ENCODE measurements at regions not wholly inside any gene's neighbourhood (a gene's known extent, or its start where the extent isn't known, plus 50 kb on each side); places are given as distances from the start of the nearest gene placed in this dataset.
"Not testable (repeated sequence)": the region's sequence is repeated elsewhere in the genome, so short reads cannot be mapped to it uniquely, and the experiment has no call there.

- no peak overlapping the region for H3K4me3 ChIP-seq (ENCODE audit: low read depth, low read length)
- in situ Hi-C loops (cut with HindIII; ENCODE audit: low sequenced_read_pairs) = no loop called here
- TF ChIP-seq CTCF (IDR thresholded peaks at IDR 0.05; ENCODE audit: low read depth, low read length) = no peak
- no peak for DNase-seq (ENCODE audit: low read depth, low spot score)
These were observed 256.1 kb upstream of the NCAM1 start for GRCh38 chr11:112705148-112705547.

- in situ Hi-C loops (cut with HindIII; ENCODE audit: low sequenced_read_pairs) = no loop called here
- no peak for DNase-seq (ENCODE audit: low read depth, low spot score)
- no peak overlapping the region for H3K4me3 ChIP-seq (ENCODE audit: low read depth, low read length)
- TF ChIP-seq CTCF (IDR thresholded peaks at IDR 0.05; ENCODE audit: low read depth, low read length) = no peak
These were observed 254.4 kb upstream of the NCAM1 start for GRCh38 chr11:112706863-112707262.

- in situ Hi-C loops (cut with HindIII; ENCODE audit: low sequenced_read_pairs); H3K4me3 ChIP-seq (ENCODE audit: low read depth, low read length); DNase-seq (ENCODE audit: low read depth, low spot score): not testable (repeated sequence)
These were observed 246.9 kb upstream of the NCAM1 start for GRCh38 chr11:112714340-112714739.

GRCh38 chr11:112715056-112715455, 246.2 kb upstream of the NCAM1 start:
- DNase-seq (ENCODE audit: low read depth, low spot score) = no peak
- no peak for TF ChIP-seq CTCF (IDR thresholded peaks at IDR 0.05; ENCODE audit: low read depth, low read length)
- H3K4me3 ChIP-seq (ENCODE audit: low read depth, low read length) = no peak overlapping the region
- in situ Hi-C loops (cut with HindIII; ENCODE audit: low sequenced_read_pairs) = no loop called here

GRCh38 chr11:112718483-112718882, 242.7 kb upstream of the NCAM1 start:
- in situ Hi-C loops (cut with HindIII; ENCODE audit: low sequenced_read_pairs) = no loop called here
- DNase-seq (ENCODE audit: low read depth, low spot score) = no peak
- no peak for TF ChIP-seq CTCF (IDR thresholded peaks at IDR 0.05; ENCODE audit: low read depth, low read length)
- H3K4me3 ChIP-seq (ENCODE audit: low read depth, low read length) = no peak overlapping the region

- DNase-seq (ENCODE audit: low read depth, low spot score) = no peak
- TF ChIP-seq CTCF (IDR thresholded peaks at IDR 0.05; ENCODE audit: low read depth, low read length) = no peak
- H3K4me3 ChIP-seq (ENCODE audit: low read depth, low read length) = no peak overlapping the region
- in situ Hi-C loops (cut with HindIII; ENCODE audit: low sequenced_read_pairs) = no loop called here
These were observed 241.3 kb upstream of the NCAM1 start for GRCh38 chr11:112719736-112720525.

GRCh38 chr11:112722148-112722547, 239.1 kb upstream of the NCAM1 start:
- H3K4me3 ChIP-seq (ENCODE audit: low read depth, low read length) = no peak overlapping the region
- no peak for TF ChIP-seq CTCF (IDR thresholded peaks at IDR 0.05; ENCODE audit: low read depth, low read length)
- no peak for DNase-seq (ENCODE audit: low read depth, low spot score)
- in situ Hi-C loops (cut with HindIII; ENCODE audit: low sequenced_read_pairs) = no loop called here
